Immature natural killer cell (primary cell): ENCODE measurements at regions not wholly inside any gene's neighbourhood (a gene's known extent, or its start where the extent isn't known, plus 50 kb on each side); places are given as distances from the start of the nearest gene placed in this dataset.

Experiments used
- DNase-seq, 3 donors: peaks; one replicate each; pipeline ENCODE4 v3.0.0; 2022; ENCODE audit warnings: mixed read lengths in 1 of 3
- H3K27ac Mint-ChIP-seq, 6 donors: one replicate each; pipeline ENCODE4 v1.8.0; 2020; ENCODE audit warnings: mixed read lengths in 6 of 6, mild to moderate bottlenecking in 5 of 6, inconsistent platforms in 4 of 6, moderate library complexity in 3 of 6
- H3K27me3 Mint-ChIP-seq, 3 donors: one replicate each; pipeline ENCODE4 v1.8.0; 2020 to 2021; ENCODE audit warnings: low read depth in 3 of 3, mild to moderate bottlenecking in 3 of 3, mixed read lengths in 3 of 3, moderate library complexity in 3 of 3, inconsistent platforms in 1 of 3
- H3K36me3 Mint-ChIP-seq, 3 donors: one replicate each; pipeline ENCODE4 v1.8.0; 2020; ENCODE audit warnings: mixed read lengths in 3 of 3, inconsistent platforms in 2 of 3, mild to moderate bottlenecking in 2 of 3
- H3K4me1 Mint-ChIP-seq, 2 donors: one replicate each; pipeline ENCODE4 v1.8.0; 2020; ENCODE audit warnings: inconsistent platforms in 2 of 2, mild to moderate bottlenecking in 2 of 2, mixed read lengths in 2 of 2, moderate library complexity in 1 of 2
- H3K4me3 Mint-ChIP-seq, 5 donors: one replicate each; pipeline ENCODE4 v1.8.0; 2020; ENCODE audit warnings: mild to moderate bottlenecking in 5 of 5, mixed read lengths in 5 of 5, inconsistent platforms in 3 of 5, moderate library complexity in 3 of 5
- H3K9me3 Mint-ChIP-seq, 6 donors: one replicate each; pipeline ENCODE4 v1.8.0; 2020; ENCODE audit warnings: mild to moderate bottlenecking in 6 of 6, mixed read lengths in 6 of 6, inconsistent platforms in 4 of 6, moderate library complexity in 3 of 6

- peaks cover 0 to 5% (median 3%) of the 10 kb centered on the region in 3 donors for H3K27me3 Mint-ChIP-seq
- H3K36me3 Mint-ChIP-seq = no peaks in the 10 kb centered on the region
- no peak overlapping the region for H3K4me3 Mint-ChIP-seq
- DNase-seq = no peak
- H3K9me3 Mint-ChIP-seq = peaks cover 0 to 5% (median 1%) of the 10 kb centered on the region in 6 donors
- no peaks in the 10 kb centered on the region for H3K4me1 Mint-ChIP-seq
- H3K27ac Mint-ChIP-seq = no peak overlapping the region
These were observed 82.6 kb upstream of the GLI3 start for GRCh38 chr7:42319631-42320030.

DNA sequence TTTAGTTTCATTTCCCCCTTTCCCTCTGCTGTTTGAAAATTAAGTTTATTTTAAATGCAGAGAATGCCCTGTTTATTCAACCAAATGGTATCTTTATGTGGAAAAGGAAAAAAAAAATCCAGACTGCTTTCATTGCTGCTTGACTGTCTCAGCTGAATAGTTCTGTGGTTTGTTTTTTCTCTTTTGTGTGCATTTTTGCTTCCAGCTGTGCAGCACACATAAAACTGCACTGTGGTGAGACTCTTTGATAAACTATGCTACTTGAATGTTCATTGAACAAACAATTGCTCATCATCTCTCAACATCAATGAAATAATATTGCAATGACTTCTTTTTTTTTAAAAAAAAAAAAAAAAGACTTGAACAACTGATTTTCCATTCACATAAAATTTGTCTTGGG, 78.6 kb upstream of the GLI3 start:
- H3K27me3 Mint-ChIP-seq = peaks cover 2 to 11% (median 3%) of the 10 kb centered on the region in 3 donors
- no peak for DNase-seq
- H3K9me3 Mint-ChIP-seq = peaks cover 0 to 16% (median 6%) of the 10 kb centered on the region in 6 donors
- H3K36me3 Mint-ChIP-seq = no peaks in the 10 kb centered on the region
- H3K27ac Mint-ChIP-seq = no peak overlapping the region
- H3K4me1 Mint-ChIP-seq = no peaks in the 10 kb centered on the region
- no peak overlapping the region for H3K4me3 Mint-ChIP-seq

DNA sequence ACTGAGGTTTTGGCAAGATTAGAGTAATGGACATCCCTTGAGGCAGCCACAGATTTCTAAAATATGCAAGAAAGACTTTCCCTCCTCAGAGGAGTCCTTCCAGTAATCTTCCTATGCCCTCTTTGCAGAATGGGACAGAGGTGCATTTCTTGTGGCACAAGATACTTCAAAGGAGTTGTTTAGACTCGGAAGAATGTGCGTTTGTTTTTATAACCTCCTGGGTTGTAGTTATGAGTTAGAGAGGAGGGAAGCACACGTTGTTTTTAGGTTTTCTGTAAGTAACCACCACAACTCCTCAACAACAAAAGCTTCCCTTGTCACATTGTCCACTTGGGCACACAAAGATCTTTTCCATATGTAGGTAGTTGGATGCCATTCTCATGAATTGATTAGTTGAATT, 78.1 kb upstream of the GLI3 start:
- H3K36me3 Mint-ChIP-seq = no peaks in the 10 kb centered on the region
- DNase-seq = no peak
- H3K27ac Mint-ChIP-seq = no peak overlapping the region
- H3K27me3 Mint-ChIP-seq = peaks cover 2 to 11% (median 3%) of the 10 kb centered on the region in 3 donors
- H3K4me1 Mint-ChIP-seq = no peaks in the 10 kb centered on the region
- H3K4me3 Mint-ChIP-seq = no peak overlapping the region
- peaks cover 0 to 16% (median 6%) of the 10 kb centered on the region in 6 donors for H3K9me3 Mint-ChIP-seq

- Mint-ChIP-seq H3K27ac (no peak overlapping the region), H3K4me3 (no peak overlapping the region), H3K4me1 (no peaks in the 10 kb centered on the region), H3K36me3 (no peaks in the 10 kb centered on the region), H3K27me3 (peaks cover 2 to 11% (median 3%) of the 10 kb centered on the region in 3 donors), H3K9me3 (peaks cover 0 to 16% (median 6%) of the 10 kb centered on the region in 6 donors)
- DNase-seq = no peak
These were observed 77.7 kb upstream of the GLI3 start for GRCh38 chr7:42314696-42315095.

DNA sequence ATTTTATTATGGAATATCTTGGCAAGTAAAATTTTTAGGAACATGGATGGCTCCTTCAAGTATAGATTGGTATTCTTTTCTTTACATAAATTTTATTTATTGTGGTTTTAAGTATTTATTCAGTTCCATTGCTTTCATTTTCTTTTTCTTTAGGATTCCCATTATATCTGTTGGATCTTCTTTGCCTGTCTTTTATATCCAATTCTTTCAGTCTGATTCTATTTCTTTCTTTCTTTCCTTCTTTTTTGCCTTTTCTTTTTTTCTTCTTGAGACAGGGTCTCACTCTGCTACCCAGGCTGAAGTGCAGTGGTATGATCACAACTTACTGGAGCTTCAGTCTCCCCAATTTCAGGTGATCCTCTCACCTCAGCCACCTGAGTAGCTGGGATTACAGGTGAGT, 74.2 kb upstream of the GLI3 start:
- no peak for DNase-seq
- H3K27me3 Mint-ChIP-seq = peaks cover 0 to 8% (median 2%) of the 10 kb centered on the region in 3 donors
- H3K4me1 Mint-ChIP-seq = no peaks in the 10 kb centered on the region
- H3K4me3 Mint-ChIP-seq = no peak overlapping the region
- H3K36me3 Mint-ChIP-seq = no peaks in the 10 kb centered on the region
- no peak overlapping the region for H3K27ac Mint-ChIP-seq
- peaks cover 0 to 14% (median 7%) of the 10 kb centered on the region in 6 donors for H3K9me3 Mint-ChIP-seq

DNA sequence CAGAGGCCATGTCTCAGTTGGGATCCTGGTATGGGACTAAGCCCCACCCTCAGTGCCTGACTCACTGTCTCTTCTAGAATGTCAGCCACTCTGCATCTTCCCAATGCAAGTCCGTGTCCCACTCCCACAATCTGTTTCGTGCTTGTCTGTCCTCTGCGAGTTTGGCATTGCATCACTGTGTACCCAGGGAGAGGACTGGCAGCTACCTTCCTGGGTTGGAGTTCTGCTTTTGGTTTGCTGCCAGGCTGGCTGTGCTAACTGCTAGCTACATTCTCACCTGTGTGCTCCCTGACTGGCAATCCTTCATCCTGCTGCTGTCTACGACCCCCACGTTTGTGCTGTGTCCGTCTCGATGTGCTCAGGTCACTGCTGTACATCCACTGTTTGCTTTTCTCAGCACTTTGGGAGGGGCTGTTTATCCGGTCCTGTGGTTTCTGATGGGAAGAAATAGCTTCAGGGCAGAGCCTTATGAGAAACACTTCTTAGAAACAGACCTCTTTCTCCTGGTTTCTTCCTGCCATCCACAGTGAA, 56.0 kb upstream of the GLI3 start:
- Mint-ChIP-seq H3K4me3 (no peak overlapping the region), H3K9me3 (no peaks in the 10 kb centered on the region), H3K27ac (no peak overlapping the region), H3K4me1 (no peaks in the 10 kb centered on the region), H3K27me3 (peaks cover 1 to 4% (median 4%) of the 10 kb centered on the region in 3 donors), H3K36me3 (no peaks in the 10 kb centered on the region)
- DNase-seq = no peak

GRCh38 chr7:42289473-42289872, 52.5 kb upstream of the GLI3 start:
- H3K27me3 Mint-ChIP-seq = peaks cover 1 to 6% (median 1%) of the 10 kb centered on the region in 3 donors
- no peak overlapping the region for H3K27ac Mint-ChIP-seq
- no peaks in the 10 kb centered on the region for H3K4me1 Mint-ChIP-seq
- no peak for DNase-seq
- H3K9me3 Mint-ChIP-seq = peaks cover 0 to 3% (median 0%) of the 10 kb centered on the region in 6 donors
- H3K4me3 Mint-ChIP-seq = no peak overlapping the region
- H3K36me3 Mint-ChIP-seq = no peaks in the 10 kb centered on the region
